Activated T-cell treated with anti-CD3 and anti-CD28 coated beads for 4 hours (primary cell): ENCODE measurements at regions not wholly inside any gene's neighbourhood (a gene's known extent, or its start where the extent isn't known, plus 50 kb on each side); places are given as distances from the start of the nearest gene placed in this dataset.
"Not testable (repeated sequence)": the region's sequence is repeated elsewhere in the genome, so short reads cannot be mapped to it uniquely, and the experiment has no call there.

Experiments used
- DNase-seq: peaks from one replicate; pipeline ENCODE4 v3.0.0-alpha.2; 2020

GRCh38 chr10:9505546-9505945 is 1451.1 kb downstream of the GATA3 start:
- DNase-seq: no peak

- DNase-seq: no peak
Observed at GRCh38 chr10:9508606-9509005, 1454.1 kb downstream of the GATA3 start.

GRCh38 chr10:9510626-9511025 is 1456.1 kb downstream of the GATA3 start:
- no peak for DNase-seq

DNA sequence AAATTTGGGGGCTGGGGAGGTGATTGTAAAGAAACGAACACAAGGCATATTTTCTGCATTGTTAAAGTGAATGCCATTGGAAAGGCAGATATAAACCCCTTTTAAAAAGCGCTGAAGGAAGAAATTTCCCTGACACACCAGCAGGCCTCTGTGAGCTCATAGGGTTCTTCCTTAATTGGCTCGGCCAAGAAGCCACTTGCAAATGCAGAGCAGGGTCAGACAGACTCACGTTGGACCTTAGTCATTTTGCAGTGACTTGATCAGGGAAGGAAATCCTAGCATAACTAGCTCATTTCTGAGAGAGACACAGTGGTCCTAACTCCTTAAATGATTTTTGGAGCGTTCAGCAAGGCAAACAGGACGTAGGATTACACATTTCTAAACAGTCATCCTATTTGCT is 1461.4 kb downstream of the GATA3 start:
- no peak for DNase-seq

DNA sequence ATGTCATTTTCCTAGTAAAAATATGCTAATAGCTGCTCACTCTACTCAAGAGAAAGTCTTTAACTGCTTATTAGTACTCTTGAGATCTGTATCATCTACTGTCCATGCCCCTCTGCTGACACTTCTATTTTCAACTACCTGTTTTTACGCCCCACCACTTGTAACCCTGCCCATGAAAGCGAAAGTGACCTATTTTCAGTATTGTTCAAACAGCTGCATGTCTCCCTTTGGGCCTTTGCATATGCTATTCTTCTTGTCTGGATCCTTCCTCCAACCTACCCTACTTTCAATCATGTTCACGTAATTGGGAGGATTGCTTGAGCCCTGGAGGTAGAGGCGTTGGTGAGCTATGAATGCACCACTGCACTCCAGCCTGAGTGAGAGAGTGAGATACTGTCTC is 1481.3 kb downstream of the GATA3 start:
- no peak for DNase-seq

DNA sequence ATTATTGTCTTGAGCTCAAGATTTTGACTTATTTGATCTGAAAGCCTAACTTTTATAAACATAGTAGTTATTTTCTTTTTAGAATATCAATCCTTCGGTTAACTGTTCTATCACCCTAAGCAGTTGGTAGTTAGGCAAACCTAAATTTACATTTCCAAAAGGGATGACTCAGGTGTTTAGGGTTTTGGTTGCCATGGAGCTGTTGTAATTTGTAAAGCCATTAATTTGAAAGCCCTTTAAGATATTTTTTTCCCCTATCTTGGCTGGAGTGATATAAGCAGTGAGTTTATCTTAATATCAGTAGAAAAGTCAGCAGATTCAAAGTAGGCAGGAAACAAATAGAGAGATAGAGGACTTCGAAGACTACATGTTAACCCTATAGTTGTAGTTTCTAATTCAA is 1472.6 kb upstream of the CELF2 start:
- no peak for DNase-seq

GRCh38 chr10:9547936-9548904 is 1469.5 kb upstream of the CELF2 start:
- DNase-seq: no peak

GRCh38 chr10:9550810-9551209 is 1466.9 kb upstream of the CELF2 start:
- DNase-seq: no peak

DNA sequence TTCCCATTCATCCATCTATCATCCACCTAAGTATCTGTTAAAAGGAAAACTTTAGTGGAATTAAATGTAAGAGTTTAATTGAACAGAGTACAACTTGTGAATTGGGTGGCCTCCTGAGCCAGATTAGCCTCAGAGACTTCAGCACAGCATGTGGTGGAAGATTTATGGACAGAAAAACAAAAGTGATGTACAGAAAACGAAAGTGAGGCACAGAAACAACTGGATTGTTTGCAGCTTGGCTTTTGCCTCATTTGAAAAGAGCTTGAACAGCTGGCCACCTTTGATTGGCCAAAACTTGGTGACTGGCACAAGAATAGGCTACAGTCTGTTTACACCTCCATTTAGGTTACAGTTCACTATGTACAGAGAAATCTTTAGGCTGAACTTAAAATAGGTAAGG is 1463.4 kb upstream of the CELF2 start:
- no peak for DNase-seq

GRCh38 chr10:9560976-9561375 is 1456.7 kb upstream of the CELF2 start:
- DNase-seq: no peak

DNA sequence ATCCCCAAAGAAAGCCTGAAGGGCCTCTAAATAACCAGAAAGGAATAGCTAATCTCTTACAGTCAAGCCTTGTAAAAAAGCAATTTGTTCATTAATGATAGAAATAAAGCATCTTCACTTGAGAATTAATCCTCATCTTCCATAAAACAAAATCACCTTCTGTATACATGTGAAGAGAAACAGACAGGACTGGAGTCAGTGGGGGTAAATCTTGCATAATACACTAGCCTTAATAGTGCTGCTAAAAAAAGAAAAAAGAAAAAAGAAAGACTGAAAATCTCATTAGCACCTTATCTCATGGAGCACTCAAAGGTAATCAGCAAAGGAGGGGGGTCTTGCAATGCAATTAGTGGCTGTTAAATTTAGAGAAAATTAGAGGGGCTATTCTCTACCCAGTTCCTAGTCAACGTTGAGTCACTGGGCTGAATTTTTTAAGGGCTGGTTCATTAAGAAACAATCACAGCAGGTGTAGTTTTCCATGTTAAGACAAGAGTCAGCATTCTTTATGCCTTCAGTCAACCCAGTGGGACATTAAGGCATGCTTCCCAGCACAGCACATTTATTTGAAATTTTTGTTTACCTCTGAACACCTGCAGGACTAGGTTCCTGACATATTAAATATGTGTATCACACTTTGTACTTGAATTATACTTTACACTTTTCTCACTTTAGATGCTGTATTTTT is 1455.7 kb upstream of the CELF2 start:
- no peak for DNase-seq

GRCh38 chr10:9577746-9578145 is 1439.9 kb upstream of the CELF2 start:
- no peak for DNase-seq

DNA sequence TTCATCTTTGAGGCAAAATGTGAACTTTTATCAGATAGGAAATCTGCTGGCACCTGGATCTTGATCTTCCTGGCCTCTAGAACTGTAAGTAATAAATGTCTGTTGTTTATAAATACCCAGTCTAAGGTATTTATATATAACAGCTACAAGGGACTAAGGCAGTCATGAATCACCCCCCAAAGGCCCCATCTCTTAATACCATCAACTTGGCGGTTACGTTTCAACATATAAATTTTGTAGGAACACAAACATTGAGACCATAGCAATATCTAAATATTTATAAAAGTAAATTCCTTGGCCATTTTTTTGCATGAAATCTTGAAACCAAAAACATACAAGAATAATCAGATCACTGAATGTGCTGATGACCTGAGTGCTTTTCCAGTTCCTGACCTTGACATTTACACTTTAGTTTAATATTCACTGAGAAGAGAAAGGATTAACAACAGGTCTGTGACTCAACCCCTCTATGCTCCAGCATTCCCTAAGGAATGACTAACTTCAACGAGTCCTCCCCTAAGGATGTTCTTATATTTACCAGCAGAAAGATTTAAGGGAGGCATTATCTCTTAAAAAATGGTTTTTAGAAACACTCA is 1438.5 kb upstream of the CELF2 start:
- no peak for DNase-seq

- not testable (repeated sequence) for DNase-seq
Observed at GRCh38 chr10:9582803-9583202, 1434.9 kb upstream of the CELF2 start.

DNA sequence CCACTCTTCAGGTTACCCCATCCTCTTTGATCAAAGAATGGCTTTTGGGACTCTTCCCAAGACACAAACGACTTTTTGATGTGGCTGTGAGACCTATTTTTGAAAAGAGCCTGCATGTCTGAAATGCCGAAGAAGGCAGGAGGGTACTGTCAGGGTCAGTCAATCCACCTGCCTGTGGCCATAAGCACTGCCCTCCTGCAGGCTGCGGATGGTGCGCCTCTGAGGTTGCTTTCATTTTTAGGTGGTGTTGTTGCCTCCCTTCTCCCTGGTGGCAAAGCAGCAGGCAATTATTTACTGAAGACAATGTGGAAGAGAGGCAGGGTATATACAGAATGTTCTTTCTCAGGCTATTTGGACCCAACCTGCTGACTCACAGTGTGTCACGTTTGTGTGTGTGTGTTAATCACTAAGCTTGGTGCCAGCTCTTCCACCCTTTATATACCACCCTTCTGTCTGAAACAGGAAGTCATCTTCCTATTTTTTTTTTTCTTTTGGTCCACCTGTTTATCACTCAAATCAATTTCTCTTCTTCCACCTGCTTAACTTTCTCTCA is 1421.2 kb upstream of the CELF2 start:
- DNase-seq: no peak

GRCh38 chr10:9602998-9603397 is 1414.7 kb upstream of the CELF2 start:
- no peak for DNase-seq

DNA sequence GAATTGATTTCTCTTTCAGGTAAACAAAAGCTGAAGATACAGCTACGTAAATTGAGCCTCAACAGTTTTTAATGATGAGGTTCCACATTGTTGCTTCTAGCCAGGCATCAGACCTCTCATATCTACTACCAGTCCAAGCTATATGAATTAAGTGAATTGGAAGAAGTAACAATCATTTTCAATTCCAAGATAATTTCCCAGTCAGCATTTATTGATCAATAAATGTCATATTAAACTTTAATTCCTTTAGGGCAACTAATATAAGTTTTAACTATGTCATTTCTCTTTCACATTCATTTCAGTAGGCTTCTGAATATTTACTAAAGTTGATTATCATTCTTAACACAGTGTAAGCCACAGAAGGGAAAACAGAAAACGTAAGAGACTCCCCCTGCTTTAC is 1413.7 kb upstream of the CELF2 start:
- DNase-seq: no peak

- DNase-seq: no peak
Observed at GRCh38 chr10:9605231-9605630, 1412.4 kb upstream of the CELF2 start.

DNA sequence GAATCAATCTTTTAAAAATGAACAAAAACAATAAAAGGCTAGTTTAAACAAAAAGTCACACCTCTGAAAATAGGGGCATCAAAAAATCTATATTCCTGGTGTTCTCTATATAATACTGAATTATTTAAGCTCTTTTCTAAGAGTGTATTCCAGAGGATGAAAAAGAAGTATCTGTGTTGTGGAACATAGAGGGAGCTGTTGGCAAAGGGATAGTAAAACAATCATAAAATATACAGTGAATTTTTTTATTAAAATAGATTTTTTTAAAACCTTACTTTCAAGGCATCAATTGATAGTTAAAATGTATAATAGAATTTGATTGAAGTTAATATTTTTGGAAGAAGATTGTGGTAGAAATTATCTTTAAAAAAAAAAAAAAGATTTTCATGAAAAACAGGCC is 1409.1 kb upstream of the CELF2 start:
- DNase-seq: no peak

GRCh38 chr10:9613338-9614075 is 1404.2 kb upstream of the CELF2 start:
- no peak for DNase-seq

DNA sequence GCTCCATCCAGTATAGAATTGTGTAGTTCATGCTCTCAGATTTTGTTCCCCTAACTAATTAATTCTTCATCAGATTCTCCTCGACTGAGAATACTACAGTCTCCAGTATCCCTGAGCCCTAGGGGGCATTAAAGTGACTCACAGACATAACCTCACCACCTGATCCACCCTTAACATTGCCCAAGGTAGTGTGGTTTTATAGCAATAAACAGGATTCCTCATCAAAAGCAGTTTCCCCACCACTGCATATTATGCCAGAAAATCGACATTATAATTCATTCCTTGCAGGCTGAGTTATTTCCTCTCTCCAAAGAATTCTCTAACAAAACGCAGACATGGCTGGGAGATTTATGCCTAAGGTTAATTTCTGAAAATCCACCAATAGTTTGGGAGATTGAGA is 1402.5 kb upstream of the CELF2 start:
- DNase-seq: no peak

GRCh38 chr10:9621216-9621615 is 1396.5 kb upstream of the CELF2 start:
- no peak for DNase-seq

GRCh38 chr10:9625304-9625703 is 1392.4 kb upstream of the CELF2 start:
- DNase-seq: no peak
